ENCODE measurements at regions not wholly inside any gene's neighbourhood (a gene's known extent, or its start where the extent isn't known, plus 50 kb on each side); places are given as distances from the start of the nearest gene placed in this dataset.

DNA sequence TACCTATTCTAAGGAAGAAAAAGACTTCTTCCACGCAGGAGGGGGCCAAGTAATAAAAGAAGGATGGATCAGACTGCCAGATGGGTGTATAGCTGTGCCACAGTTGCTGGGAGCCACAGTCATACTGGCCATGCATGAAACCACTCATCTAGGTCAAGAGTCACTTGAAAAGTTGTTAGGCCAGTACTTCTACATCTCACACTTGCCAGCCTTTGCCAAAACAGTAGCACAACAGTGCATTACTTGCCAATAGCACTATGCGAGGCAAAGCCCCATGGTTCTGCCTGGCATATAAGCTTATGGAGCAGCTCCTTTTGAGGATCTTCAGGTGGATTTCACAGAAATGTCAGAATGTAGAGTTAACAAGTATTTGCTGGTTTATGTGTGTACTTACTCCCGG lies 735.0 kb downstream of the NLGN4Y start:
- TF ChIP-seq POLR2AphosphoS5 (IDR thresholded peaks at IDR 0.05; ENCODE audit: low read depth), result no peak
- no peak for TF ChIP-seq EZH2 (IDR thresholded peaks at IDR 0.05; ENCODE audit: low read depth, unreplicated experiment)
